Ishikawa (cell line): ENCODE measurements at regions not wholly inside any gene's neighbourhood (a gene's known extent, or its start where the extent isn't known, plus 50 kb on each side); places are given as distances from the start of the nearest gene placed in this dataset.

ENCODE experiments used
- CREB1 ChIP-seq: IDR thresholded peaks from 2 replicates; pipeline ENCODE4 v1.6.1; 2012; ENCODE audit warnings: low read depth
- TAF1 ChIP-seq: IDR thresholded peaks from 2 replicates; pipeline ENCODE4 v1.6.1; 2012; ENCODE audit warnings: low read depth, mild to moderate bottlenecking
- USF1 ChIP-seq: IDR thresholded peaks from 2 replicates; pipeline ENCODE4 v1.6.1; 2012
- YY1 ChIP-seq: IDR thresholded peaks from 2 replicates; pipeline ENCODE4 v1.6.1; 2012; ENCODE audit warnings: low read depth

DNA sequence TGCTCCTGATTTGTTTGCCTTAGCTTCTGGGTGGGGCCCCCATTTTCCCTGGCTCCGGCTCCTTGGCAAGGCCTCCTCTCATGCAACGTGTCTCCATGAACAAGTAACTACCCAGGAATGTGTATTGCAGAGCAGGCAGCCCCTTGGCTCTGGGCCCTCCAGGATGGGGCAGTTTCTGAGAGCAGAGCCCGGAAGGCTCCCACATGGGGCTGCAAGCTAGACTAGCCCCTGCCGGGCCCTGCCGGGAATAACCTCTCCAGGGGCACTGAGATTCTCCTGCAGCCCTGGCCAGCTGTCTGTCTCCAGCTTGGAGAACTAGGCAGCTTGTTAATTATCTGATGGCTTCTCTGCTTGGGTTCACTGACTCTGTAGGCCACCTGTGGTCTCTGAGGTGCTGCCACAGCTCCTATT lies 184.0 kb upstream of the INHBA start:
- no peak for TF ChIP-seq TAF1
- TF ChIP-seq YY1: no peak
- TF ChIP-seq CREB1: no peak
- TF ChIP-seq USF1: no peak
